Inflammatory macrophage (primary cell): ENCODE measurements at regions not wholly inside any gene's neighbourhood (a gene's known extent, or its start where the extent isn't known, plus 50 kb on each side); places are given as distances from the start of the nearest gene placed in this dataset.

Source experiments
- DNase-seq, 2 donors: peaks; one replicate each; pipeline ENCODE4 v3.0.0-alpha.2; 2020 to 2022

- no peak for DNase-seq
Observed at GRCh38 chr13:47111499-47111898, 214.6 kb upstream of the HTR2A start.

GRCh38 chr13:47110833-47111240 is 214.0 kb upstream of the HTR2A start:
- DNase-seq = no peak

GRCh38 chr13:47110141-47110540 is 213.3 kb upstream of the HTR2A start:
- no peak for DNase-seq

GRCh38 chr13:47109028-47109427 is 212.2 kb upstream of the HTR2A start:
- no peak for DNase-seq

GRCh38 chr13:47100214-47100853 is 203.5 kb upstream of the HTR2A start:
- no peak for DNase-seq

- no peak for DNase-seq
Observed at GRCh38 chr13:47094734-47095434, 198.0 kb upstream of the HTR2A start.

GRCh38 chr13:47092202-47092601 is 195.3 kb upstream of the HTR2A start:
- DNase-seq = no peak

GRCh38 chr13:47087841-47088240 is 191.0 kb upstream of the HTR2A start:
- DNase-seq = no peak

- DNase-seq = no peak
Observed at GRCh38 chr13:47087241-47087640, 190.4 kb upstream of the HTR2A start.

- DNase-seq = no peak
Observed at GRCh38 chr13:47085346-47085745, 188.5 kb upstream of the HTR2A start.

- DNase-seq = no peak
Observed at GRCh38 chr13:47081850-47082249, 185.0 kb upstream of the HTR2A start.

- no peak for DNase-seq
Observed at GRCh38 chr13:47081246-47081645, 184.4 kb upstream of the HTR2A start.

- no peak for DNase-seq
Observed at GRCh38 chr13:47080621-47081020, 183.8 kb upstream of the HTR2A start.

- DNase-seq = no peak
Observed at GRCh38 chr13:47076500-47076899, 179.6 kb upstream of the HTR2A start.

GRCh38 chr13:47069133-47069532 is 172.3 kb upstream of the HTR2A start:
- no peak for DNase-seq

GRCh38 chr13:47067306-47067705 is 170.5 kb upstream of the HTR2A start:
- DNase-seq = no peak

GRCh38 chr13:47066226-47066625 is 169.4 kb upstream of the HTR2A start:
- peak; percentile 88 to 90 for DNase-seq

GRCh38 chr13:47064381-47064780 is 167.5 kb upstream of the HTR2A start:
- DNase-seq = no peak

GRCh38 chr13:47049276-47049989 is 152.6 kb upstream of the HTR2A start:
- no peak for DNase-seq

GRCh38 chr13:47046706-47047105 is 149.9 kb upstream of the HTR2A start:
- DNase-seq = no peak

GRCh38 chr13:47044842-47045241 is 148.0 kb upstream of the HTR2A start:
- no peak for DNase-seq

GRCh38 chr13:47039106-47039505 is 142.3 kb upstream of the HTR2A start:
- DNase-seq = no peak

GRCh38 chr13:47038188-47038587 is 141.3 kb upstream of the HTR2A start:
- no peak for DNase-seq
